ENCODE measurements at regions not wholly inside any gene's neighbourhood (a gene's known extent, or its start where the extent isn't known, plus 50 kb on each side); places are given as distances from the start of the nearest gene placed in this dataset.
A peak's percentile ranks its signal among the peaks of the same experiment; 100 is the strongest.

GRCh38 chr2:136375017-136375901 lies 257.3 kb upstream of the CXCR4 start:
- H3K4me1 ChIP-seq (replicated peaks in 1 of 2), result peaks cover 3 to 7% of the 10 kb centered on the region in 2 donors
- ATAC-seq (replicated peaks in 6 of 8), result peak in 1 of 8 experiments; percentile 38
- H3K4me3 ChIP-seq, result no peak overlapping the region
- in situ Hi-C loops (cut with MboI; ENCODE audit: low pct_unique_long_range_greater_than_20kb in 2 of 9, low sequenced_read_pairs in 9 of 9, unreplicated experiment in 9 of 9), result loop anchor here in 4 of 9 experiments (10.0 to 25.0 kb wide), 3 partner anchors 238 to 463 kb away; no protein-coding TSS in a partner anchor
- H3K27ac ChIP-seq, result no peak overlapping the region
- WGBS, 10 experiments, result 57 to 100% (median 94%) methylated on average over 1 to 5 of the region's 5 CpGs

GRCh38 chr2:136373841-136374240 lies 255.9 kb upstream of the CXCR4 start:
- peak in 1 of 8 experiments; percentile 14 for ATAC-seq (replicated peaks in 6 of 8)
- Histone ChIP-seq H3K4me1 (replicated peaks in 1 of 2) (peaks cover 3 to 6% of the 10 kb centered on the region in 2 donors), H3K27ac (no peak overlapping the region), H3K4me3 (no peak overlapping the region)
- in situ Hi-C loops (cut with MboI; ENCODE audit: low pct_unique_long_range_greater_than_20kb in 2 of 9, low sequenced_read_pairs in 9 of 9, unreplicated experiment in 9 of 9), result loop anchor here in 1 of 9 experiments (10.0 kb wide), 1 partner anchor 459 kb away; no protein-coding TSS in a partner anchor

- H3K27ac ChIP-seq, result no peak overlapping the region
- in situ Hi-C loops (cut with MboI; ENCODE audit: low pct_unique_long_range_greater_than_20kb in 2 of 9, low sequenced_read_pairs in 9 of 9, unreplicated experiment in 9 of 9), result loop anchor here in 1 of 9 experiments (10.0 kb wide), 1 partner anchor 458 kb away; no protein-coding TSS in a partner anchor
- H3K4me1 ChIP-seq (replicated peaks in 1 of 2), result no peaks in the 10 kb centered on the region
- WGBS, 10 experiments, result 0 to 80% (median 36%) methylated on average over 1 of the region's 1 CpG; no CpG with 5 or more reads in 2 of the 10 experiments
- no peak for ATAC-seq (replicated peaks in 6 of 8)
- no peak overlapping the region for H3K4me3 ChIP-seq
Observed at GRCh38 chr2:136373029-136373428, 255.1 kb upstream of the CXCR4 start.

- Histone ChIP-seq H3K4me1 (replicated peaks in 1 of 2) (no peaks in the 10 kb centered on the region), H3K27ac (no peak overlapping the region), H3K4me3 (no peak overlapping the region)
- peak in 3 of 8 experiments; percentile 29 to 52 (median 40) for ATAC-seq (replicated peaks in 6 of 8)
- 0 to 92% (median 75%) methylated on average over 1 to 4 of the region's 4 CpGs; no CpG with 5 or more reads in 3 of the 10 experiments for WGBS, 10 experiments
- in situ Hi-C loops (cut with MboI; ENCODE audit: low pct_unique_long_range_greater_than_20kb in 2 of 9, low sequenced_read_pairs in 9 of 9, unreplicated experiment in 9 of 9), result no loop called here
Observed at GRCh38 chr2:136363900-136364299, 246.0 kb upstream of the CXCR4 start.

GRCh38 chr2:136363470-136363869 lies 245.5 kb upstream of the CXCR4 start:
- ATAC-seq (replicated peaks in 6 of 8), result no peak
- in situ Hi-C loops (cut with MboI; ENCODE audit: low pct_unique_long_range_greater_than_20kb in 2 of 9, low sequenced_read_pairs in 9 of 9, unreplicated experiment in 9 of 9), result no loop called here
- Histone ChIP-seq H3K4me1 (replicated peaks in 1 of 2) (no peaks in the 10 kb centered on the region), H3K27ac (no peak overlapping the region), H3K4me3 (no peak overlapping the region)
- WGBS, 10 experiments, result 0 to 100% (median 83%) methylated on average over 1 to 6 of the region's 6 CpGs; no CpG with 5 or more reads in 3 of the 10 experiments

GRCh38 chr2:136362676-136363390 lies 244.9 kb upstream of the CXCR4 start:
- no peak for ATAC-seq (replicated peaks in 6 of 8)
- in situ Hi-C loops (cut with MboI; ENCODE audit: low pct_unique_long_range_greater_than_20kb in 2 of 9, low sequenced_read_pairs in 9 of 9, unreplicated experiment in 9 of 9), result no loop called here
- H3K4me3 ChIP-seq, result no peak overlapping the region
- no peak overlapping the region for H3K27ac ChIP-seq
- H3K4me1 ChIP-seq (replicated peaks in 1 of 2), result no peaks in the 10 kb centered on the region
- WGBS, 10 experiments, result 33 to 100% (median 91%) methylated on average over 2 to 9 of the region's 9 CpGs; no CpG with 5 or more reads in 2 of the 10 experiments

GRCh38 chr2:136361521-136361920 lies 243.6 kb upstream of the CXCR4 start:
- 43 to 100% (median 75%) methylated on average over 1 to 3 of the region's 3 CpGs; no CpG with 5 or more reads in 4 of the 10 experiments for WGBS, 10 experiments
- in situ Hi-C loops (cut with MboI; ENCODE audit: low pct_unique_long_range_greater_than_20kb in 2 of 9, low sequenced_read_pairs in 9 of 9, unreplicated experiment in 9 of 9), result no loop called here
- peaks cover 11% of the 10 kb centered on the region in 2 donors for H3K4me1 ChIP-seq (replicated peaks in 1 of 2)
- ATAC-seq (replicated peaks in 6 of 8), result no peak
- no peak overlapping the region for H3K4me3 ChIP-seq
- H3K27ac ChIP-seq, result no peak overlapping the region

- ATAC-seq (replicated peaks in 6 of 8), result no peak
- in situ Hi-C loops (cut with MboI; ENCODE audit: low pct_unique_long_range_greater_than_20kb in 2 of 9, low sequenced_read_pairs in 9 of 9, unreplicated experiment in 9 of 9), result no loop called here
- 80 to 100% (median 95%) methylated on average over 1 to 6 of the region's 6 CpGs; no CpG with 5 or more reads in 3 of the 10 experiments for WGBS, 10 experiments
Observed at GRCh38 chr2:136360790-136361189, 242.8 kb upstream of the CXCR4 start.

GRCh38 chr2:136359121-136359965 lies 241.4 kb upstream of the CXCR4 start:
- in situ Hi-C loops (cut with MboI; ENCODE audit: low pct_unique_long_range_greater_than_20kb in 2 of 9, low sequenced_read_pairs in 9 of 9, unreplicated experiment in 9 of 9), result no loop called here
- H3K27ac ChIP-seq, result no peak overlapping the region
- 0 to 100% (median 50%) methylated on average over 1 to 4 of the region's 5 CpGs; no CpG with 5 or more reads in 1 of the 10 experiments for WGBS, 10 experiments
- no peak for ATAC-seq (replicated peaks in 6 of 8)
- no peak overlapping the region for H3K4me3 ChIP-seq
- H3K4me1 ChIP-seq (replicated peaks in 1 of 2), result peaks cover 12 to 15% of the 10 kb centered on the region in 2 donors

More at GRCh38 chr2:136360790-136361189, 242.8 kb upstream of the CXCR4 start:
- H3K27ac ChIP-seq, result no peak overlapping the region
- peaks cover 12 to 15% of the 10 kb centered on the region in 2 donors for H3K4me1 ChIP-seq (replicated peaks in 1 of 2)
- no peak overlapping the region for H3K4me3 ChIP-seq

- 0 to 100% (median 73%) methylated on average over 1 of the region's 2 CpGs; no CpG with 5 or more reads in 4 of the 10 experiments for WGBS, 10 experiments
- H3K4me1 ChIP-seq (replicated peaks in 1 of 2), result peaks cover 12 to 15% of the 10 kb centered on the region in 2 donors
- in situ Hi-C loops (cut with MboI; ENCODE audit: low pct_unique_long_range_greater_than_20kb in 2 of 9, low sequenced_read_pairs in 9 of 9, unreplicated experiment in 9 of 9), result no loop called here
- ATAC-seq (replicated peaks in 6 of 8), result no peak
- H3K4me3 ChIP-seq, result no peak overlapping the region
- no peak overlapping the region for H3K27ac ChIP-seq
Observed at GRCh38 chr2:136358576-136358975, 240.6 kb upstream of the CXCR4 start.

- no peak overlapping the region for H3K4me3 ChIP-seq
- peaks cover 12 to 15% of the 10 kb centered on the region in 2 donors for H3K4me1 ChIP-seq (replicated peaks in 1 of 2)
- peak overlapping the region in 1 of 2 donors; percentile 48 for H3K27ac ChIP-seq
- no peak for ATAC-seq (replicated peaks in 6 of 8)
- in situ Hi-C loops (cut with MboI; ENCODE audit: low pct_unique_long_range_greater_than_20kb in 2 of 9, low sequenced_read_pairs in 9 of 9, unreplicated experiment in 9 of 9), result no loop called here
- WGBS, 10 experiments, result 0 to 75% (median 60%) methylated on average over 1 of the region's 1 CpG; no CpG with 5 or more reads in 5 of the 10 experiments
Observed at GRCh38 chr2:136357007-136357380, 239.0 kb upstream of the CXCR4 start.
